Stimulated activated CD4-positive, alpha-beta T cell treated with anti-CD3 and anti-CD28 coated beads, Interleukin-1b, Interleukin-23, amount 100 ng/mL, for 1 hour (primary cell): ENCODE measurements at regions not wholly inside any gene's neighbourhood (a gene's known extent, or its start where the extent isn't known, plus 50 kb on each side); places are given as distances from the start of the nearest gene placed in this dataset.

Experiments
- DNase-seq, 2 donors: peaks; one replicate each; pipeline ENCODE4 v3.0.0-alpha.2; 2020; ENCODE audit warnings: low read depth in 2 of 2

DNA sequence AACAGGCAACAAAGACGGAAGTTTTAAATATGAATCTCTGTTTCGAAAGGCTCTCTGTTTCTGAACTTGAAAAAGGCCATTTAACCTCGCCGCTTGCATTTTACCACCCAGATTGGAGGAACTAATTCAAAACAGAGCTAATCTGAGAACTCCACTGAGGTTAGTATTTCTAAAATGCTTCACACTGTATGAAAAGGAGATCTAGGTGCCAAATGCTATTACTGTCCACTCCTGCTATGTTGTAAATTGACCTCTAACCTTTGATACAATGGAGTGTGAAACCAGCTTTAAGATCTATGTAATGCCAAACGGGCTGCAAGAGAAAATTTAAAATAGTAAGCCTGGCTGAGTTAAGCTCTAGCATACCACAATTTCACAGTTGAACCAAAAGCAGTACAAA is 364.5 kb downstream of the IRS1 start:
- no peak for DNase-seq

DNA sequence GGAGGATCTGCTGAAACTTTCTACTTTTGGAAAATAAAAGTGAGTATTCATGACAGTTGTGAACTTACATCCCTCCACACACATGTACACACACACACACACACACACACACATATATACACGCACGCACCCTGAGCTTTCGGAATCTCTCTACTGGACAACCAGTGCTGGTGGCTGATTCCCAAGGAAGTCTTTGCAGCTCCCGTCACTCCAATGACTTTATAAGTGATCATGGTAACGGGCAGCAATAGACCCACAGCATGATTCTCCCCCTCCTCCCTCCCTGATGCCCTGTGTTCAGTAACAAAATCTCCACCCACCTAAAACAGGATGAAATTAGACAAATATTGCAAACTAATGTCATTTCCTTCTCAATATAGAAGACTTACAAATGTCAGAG is 364.9 kb downstream of the IRS1 start:
- DNase-seq = no peak

DNA sequence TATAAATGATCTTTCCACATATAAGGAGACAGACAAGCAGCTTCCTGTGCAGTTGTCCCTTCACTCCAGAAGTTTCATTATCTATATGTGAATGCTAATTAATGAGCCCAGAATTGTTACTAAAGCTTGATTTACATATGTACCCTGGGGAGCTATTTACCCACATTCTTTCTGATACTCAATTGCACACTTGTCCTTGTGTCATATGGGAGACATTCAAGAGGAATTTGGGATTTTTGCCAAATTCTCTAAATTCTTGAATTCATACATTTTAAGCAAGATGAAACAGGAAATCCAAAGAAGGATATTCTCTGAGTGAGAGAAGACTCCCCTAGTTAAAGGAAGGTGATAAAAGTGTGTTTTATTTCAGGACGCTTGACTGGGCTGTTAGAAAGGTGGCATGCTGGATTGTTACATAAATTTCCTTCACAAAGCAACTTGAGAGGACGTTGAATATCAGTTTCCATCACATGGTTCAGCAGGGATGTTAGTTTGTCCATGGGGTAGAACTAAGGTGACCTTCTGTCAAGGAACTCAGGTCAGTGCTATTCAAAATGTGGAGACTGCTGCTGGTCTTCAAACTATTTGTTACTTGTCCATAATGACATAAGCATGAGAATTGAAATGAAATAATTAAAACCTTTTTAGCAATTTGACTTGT is 368.2 kb downstream of the IRS1 start:
- DNase-seq = no peak

DNA sequence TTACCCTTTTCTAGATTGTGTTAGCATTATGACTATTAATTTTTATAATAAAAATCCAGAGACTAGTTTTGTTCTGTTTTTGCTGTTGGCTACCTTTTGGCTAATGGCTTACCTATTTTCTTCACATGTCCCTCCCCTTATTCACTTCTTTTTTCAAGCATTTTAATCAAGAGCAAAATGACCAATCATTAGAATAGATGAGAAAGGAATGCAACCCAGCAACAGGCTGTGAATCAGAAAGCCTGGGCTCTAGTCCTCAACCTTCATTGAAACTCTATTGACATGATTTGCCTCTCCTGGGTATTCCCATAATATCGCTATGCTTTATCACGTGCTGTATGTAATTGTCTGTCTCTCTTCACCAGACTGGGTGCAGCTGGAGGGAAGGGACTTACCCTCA is 370.1 kb downstream of the IRS1 start:
- no peak for DNase-seq

DNA sequence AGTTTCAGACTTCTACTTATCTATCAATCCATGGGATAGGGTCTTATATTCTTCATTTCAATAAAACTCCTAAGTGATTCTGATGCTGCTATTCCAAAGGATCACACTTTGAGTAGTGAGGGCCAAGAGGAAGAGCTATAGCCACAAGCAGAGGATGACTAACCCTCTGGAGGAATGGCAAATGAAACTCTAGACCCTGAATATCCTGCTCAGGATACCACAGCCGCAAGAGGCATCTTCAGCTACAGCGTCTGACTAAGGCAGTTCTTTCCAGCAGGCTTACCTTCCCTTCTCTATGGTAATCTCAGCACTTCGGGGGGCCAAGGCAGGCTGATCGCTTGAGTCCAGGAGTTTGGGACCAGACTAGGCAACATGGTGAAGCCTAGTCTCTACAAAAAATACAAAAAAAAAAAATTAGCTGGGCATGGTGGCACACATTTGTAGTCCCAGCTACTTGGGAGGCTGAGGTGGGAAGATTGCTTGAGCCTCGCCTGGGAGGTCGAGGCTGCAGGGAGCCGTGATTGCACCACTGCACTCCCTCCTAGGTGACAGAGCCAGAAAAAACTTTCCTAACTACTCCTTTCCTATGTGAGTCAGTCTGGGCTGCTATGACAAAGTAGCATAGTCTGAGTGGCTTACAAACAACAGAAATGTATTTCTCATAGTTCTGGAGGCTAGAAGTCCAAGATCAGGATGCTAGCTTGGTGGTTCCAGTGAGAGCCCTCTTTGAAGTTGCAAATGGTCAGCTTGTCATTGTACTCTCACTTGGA is 371.9 kb downstream of the IRS1 start:
- DNase-seq = no peak

DNA sequence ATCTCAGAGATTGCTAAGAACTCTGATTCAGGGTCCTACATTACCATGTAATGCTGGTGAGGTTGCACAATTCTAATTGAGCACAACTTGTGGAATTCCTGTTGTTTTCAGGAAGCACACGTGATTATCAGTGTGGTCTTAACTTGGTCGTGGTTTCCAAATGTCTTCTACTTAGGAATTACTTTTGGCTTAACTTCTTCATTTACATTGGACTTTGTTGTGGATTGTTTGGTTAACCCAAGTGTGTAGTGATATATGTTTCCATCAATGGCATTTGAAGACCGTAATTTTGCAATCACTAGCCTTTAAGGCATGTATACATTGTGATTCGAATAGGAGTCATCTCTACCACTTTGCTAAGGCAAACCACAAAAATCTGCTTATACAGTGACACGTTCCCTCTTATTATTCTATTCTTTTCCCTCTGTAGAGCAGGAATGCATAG is 373.3 kb downstream of the IRS1 start:
- DNase-seq = no peak

DNA sequence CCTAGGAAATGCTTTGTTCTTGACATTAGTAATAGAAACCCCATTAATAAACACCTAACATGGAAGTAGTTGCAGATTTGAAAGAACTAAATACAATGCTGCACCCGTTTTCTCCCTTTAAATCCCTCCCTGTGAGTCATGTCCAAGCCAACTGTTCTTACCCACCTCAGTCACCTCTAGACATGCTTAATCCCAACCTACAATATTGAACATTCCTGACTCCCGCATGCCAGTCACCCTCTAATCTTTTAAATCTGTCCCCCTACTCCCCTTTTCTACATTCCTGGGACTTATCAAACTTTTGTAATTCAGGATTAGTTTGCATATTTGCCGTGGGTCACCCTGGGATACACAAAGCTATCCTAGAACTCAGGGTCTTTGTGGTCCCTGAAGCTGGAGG is 374.6 kb downstream of the IRS1 start:
- DNase-seq = no peak

DNA sequence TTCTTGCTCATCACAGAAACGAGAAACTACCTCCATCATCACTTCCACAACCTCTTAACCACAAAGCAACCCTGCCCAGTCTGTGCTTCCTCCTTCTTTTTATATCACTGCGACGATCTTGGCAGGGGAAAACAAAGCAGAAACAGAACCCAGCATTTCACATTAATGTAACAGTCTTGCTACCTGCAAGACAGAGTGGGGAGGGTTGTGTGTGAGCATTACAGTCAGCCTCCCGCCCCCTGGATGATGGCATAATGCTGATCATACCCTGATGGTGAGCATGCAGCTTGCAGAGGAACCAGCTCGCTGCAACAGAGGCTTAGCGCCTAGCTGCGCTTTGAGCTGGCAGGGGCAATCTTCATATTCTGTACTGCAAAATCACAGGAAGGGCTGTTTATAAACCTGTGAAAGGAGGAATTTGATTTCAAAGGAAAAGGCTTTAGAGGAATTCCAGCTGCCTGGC is 376.1 kb downstream of the IRS1 start:
- peak in 1 of 2 donors; percentile 3 for DNase-seq

DNA sequence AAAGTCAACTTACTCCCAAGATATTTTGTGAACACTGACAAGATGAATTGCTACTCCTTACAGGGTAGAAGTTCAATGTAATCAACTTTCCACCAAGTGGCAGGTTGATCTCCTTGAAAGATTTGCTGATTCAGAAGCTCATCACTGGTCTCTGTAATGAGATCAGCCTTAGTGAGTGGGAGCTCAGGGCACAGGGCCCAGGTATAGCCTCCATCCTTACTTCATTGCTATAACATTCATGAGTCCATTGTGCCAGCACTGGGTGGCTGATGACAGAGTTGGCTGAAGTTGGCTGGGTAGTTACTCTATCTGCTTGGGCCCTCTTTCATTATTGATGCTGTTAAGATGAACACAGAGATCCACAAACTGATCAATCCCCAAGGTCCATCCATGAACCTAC is 379.0 kb downstream of the IRS1 start:
- DNase-seq = no peak

DNA sequence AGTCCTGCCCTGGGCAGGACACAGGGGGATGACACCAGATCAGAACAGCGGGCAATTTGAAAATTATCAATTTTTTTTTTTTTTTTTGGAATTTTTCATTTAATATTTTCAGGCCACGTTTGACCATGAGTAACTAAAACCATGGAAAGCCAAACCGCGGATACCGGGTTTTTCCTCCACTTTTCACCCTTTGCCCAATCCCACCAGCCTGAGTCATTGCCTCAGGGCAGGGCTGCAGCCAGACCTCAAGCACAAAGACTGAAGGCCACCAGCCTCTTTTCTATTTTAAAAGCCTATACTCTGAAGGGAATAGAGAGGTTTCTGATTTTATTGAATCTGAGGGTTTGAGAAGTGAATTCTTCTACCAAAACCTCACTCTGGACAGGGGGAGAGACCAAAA is 381.1 kb downstream of the IRS1 start:
- DNase-seq = no peak

DNA sequence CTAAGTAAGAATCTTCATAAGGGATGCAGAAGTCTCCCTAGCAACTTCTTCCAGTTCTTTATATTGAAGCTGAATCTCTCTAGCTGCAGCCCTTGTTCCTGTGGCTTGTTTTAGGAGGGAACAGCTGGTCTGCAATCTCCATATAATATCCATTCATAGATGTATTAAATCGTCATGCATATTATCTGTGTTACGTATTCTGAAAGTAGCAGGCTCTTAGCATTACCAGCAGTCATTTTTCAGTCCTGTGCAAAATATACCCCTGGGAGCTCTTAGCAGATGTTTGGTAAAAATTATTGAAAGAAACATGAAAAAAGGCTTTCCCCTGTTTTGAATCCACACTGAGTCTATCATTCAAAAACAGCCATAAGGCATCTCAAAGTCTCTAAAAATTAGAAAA is 385.3 kb downstream of the IRS1 start:
- DNase-seq = no peak

DNA sequence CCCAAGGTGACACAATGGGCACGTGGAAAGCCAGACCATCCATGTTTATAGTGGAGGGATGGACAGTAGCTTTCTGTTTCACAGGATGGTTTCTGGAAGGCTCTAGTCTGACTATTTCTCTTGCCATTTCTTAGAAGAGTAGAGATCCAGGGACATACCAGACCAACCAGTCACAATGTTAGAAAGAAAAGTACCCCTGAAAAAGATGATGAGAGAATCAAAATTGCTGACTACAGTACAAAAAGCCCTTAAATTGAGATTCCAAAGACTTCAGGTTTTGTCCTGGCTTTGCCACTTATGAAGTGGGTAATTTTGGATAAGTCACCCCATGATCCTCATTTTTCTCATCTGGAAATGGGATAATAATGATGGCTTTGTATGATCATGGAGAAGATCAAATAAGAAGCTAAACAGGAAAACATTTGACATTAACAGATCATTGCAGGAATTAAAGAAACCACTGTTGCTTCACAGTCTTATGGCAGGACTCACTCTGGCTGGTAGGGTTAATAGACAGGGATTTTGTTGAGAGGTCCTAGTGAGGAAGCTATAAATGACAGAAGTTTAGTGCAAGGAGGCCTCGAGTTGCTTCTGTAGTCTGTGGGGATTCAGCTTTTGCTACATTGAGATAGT is 386.0 kb downstream of the IRS1 start:
- no peak for DNase-seq

DNA sequence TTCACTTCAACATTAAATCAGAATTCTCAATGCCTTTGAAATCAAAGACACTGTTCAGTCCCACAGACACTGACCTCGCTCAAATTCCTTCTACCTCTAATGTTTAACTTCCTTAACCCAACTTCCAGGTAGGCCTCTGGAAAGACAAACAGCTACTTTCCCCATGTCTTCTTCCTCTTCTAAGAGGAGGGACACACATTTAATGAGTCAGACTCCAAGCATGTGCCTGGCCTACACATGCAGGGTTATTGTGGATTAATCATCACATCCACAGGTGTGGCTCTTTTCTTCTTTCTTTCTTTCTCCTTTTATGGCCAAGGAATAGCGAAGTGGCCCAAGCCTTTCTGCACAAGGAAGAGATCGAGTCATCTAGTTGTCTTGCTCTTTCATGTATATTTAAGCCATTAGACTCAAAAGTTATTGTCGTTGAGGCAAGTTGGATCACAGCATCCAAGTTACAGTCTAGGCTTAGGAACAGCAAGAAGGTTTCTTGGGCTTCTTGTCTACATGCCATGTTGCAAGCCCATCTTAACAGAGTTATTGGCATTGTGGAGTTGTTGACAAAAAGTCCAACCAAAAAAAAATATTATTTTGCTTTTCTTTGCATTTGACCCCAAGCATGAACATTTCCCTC is 387.8 kb downstream of the IRS1 start:
- no peak for DNase-seq

DNA sequence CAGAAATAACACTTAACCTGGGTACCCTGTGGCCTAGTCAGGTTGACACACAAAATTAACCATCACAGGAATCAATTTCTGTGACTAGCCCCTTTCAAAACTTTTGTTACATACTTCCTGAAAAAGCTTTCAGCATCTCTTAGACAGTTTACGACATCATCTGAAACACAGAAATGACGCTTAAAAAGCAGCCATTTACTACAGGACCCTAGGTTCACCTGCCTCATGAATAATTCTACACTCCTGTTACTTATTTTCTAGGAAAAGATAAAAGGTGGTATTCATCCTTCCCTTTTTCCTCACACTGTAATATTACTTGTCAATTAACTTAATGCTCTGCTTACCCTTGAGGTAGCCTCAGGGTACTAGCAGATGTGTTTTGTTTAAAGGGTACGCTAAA is 388.4 kb downstream of the IRS1 start:
- DNase-seq = no peak

DNA sequence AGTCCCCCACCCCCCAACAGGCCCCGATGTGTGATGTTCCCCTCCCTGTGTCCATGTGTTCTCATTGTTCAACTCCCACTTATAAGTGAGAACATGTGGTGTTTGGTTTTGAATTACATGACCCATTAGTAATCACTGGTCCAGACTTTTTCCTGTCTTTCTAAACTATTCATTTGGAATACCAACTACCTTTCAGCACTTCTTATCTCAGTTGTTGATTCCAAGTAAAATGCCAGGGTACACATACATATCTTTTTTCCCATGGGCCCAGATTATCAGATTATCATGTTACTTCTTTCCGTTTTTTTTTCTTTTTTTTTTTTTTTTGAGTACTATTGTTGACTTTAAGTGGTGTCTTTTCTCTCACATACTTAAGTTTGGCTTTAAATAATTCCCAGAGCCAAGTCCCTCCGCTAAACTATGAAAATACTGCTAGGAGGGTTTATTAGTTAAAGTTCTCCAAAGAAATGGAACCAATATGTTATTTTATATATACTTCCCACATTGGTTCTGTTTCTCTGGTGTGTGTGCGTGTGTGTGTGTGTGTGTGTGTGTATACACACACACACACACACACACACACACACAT is 389.3 kb downstream of the IRS1 start:
- DNase-seq = no peak

DNA sequence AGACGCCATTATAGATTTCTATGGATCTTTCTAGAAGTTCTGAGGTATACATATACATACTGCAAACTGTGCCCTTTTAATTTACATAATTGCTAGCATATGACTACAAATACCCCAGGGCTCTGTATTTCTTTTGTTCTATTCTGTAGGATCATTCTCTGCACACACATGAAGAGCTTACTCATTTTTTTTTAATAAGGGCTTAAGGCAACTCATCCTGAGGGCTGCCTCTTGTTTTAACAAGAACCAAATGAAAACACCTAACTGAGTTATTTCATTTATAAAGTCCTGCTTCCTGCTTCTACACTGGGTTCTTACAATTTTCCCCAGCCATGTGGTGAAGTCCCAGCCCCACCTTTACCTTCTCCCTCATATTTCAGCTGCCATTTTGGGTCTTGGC is 390.5 kb downstream of the IRS1 start:
- DNase-seq = no peak

DNA sequence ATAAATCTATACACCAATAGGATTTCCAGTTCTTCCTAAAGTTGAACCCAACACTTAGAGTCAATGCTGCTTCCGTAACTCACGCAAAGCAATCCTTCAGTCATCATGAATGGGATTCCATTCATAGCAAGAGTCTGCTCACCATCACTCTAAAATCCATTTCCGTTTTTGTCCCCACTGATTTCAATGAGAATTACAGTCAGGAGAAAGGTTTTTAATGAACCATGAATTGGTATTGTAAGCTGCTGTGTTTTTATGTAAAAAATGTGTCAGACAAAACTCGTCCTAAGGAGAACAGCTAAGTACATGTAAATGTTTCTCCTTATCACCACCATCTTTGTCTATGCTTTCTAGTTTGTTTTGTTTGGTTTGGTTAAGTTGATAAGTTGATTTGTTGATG is 391.5 kb downstream of the IRS1 start:
- no peak for DNase-seq

DNA sequence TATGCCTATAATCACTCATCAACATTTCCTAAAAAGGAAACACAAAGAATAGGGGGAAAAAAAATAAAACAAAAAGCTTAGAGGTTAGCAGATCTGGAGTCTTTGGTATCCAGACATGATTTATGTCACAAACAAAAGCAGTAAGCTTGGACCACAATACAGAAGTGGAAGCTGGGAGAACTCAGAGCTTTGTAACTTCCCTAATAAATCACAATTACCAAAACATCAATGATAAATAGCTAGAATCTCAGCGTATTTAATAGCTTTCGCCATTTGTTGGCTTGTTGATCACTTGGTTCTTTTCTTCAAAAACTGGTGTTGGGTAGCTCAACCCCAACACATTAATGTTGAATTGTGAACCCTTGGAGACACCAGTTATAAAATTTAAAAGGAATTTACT is 392.5 kb downstream of the IRS1 start:
- no peak for DNase-seq

DNA sequence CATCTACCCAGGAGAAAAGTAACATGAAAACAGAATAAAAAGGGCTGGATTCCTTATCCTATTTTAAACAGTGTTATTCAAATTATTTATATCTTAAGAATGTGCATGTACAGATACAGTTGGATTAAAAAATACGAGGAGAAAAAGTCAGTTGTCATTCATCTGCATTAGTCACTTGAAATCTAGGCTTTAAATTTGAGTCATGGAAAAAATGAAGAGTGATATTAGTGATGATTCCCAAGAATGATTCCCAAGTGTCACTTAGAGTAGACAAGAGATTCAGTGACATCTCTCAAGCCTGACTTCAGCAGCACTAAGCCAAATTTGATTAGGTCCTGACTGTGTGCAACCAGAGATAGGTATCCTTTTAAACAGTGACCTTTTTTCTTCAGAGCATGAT is 394.2 kb downstream of the IRS1 start:
- DNase-seq = no peak

DNA sequence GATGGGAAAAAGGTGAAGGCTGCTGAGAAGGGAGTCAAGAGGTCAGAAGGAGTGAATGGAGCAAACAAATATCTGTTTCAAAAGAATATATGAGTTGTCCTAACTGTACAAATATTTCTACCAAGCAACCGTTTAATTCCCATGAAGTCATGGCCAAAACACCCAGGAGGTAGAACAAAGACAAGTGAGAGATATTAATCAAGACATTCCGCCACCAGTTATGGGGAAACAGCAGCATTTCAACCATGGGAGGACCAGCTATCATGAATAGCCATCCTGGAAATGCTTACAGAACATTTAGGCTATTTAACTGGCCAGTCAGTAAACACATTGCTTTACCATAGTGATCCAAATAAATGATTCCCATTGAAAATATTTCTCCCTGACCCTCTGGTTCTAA is 396.3 kb downstream of the IRS1 start:
- DNase-seq = no peak

DNA sequence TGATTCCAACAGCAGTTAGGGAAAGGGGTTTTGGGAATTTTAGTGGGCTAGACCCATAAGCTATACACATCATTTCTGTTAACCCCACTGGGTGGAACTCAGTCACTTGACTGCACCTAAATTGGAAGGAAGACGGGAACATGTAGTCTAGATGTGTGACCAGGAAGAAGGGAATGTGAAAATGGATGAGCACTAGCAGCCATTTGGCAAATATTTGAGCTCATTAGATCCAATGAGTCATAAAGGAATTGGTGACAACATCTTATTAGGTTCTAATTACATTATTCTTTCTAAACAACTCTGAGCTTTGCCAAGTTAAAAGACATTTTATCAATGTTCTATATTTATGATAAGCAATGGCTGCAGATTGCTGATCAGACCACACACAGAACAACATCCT is 400.6 kb downstream of the IRS1 start:
- no peak for DNase-seq

DNA sequence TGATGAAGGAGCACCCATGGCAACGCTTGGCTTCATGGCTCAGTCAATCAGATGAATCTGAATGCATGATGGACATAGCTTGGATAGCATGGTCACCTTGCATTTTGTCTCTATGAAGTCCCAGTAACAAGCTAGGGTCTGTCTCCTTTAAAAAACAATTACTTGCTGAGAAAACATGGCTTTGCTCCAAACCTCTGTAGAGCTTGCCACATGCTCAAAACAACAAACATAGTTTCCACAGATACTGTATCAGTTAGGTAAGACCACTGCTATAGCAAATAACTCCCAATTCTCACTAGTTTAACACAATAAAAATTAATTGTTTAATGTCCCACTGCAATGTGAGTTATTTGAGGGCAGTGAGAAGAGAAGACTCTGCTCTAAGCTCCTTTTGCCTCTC is 401.0 kb downstream of the IRS1 start:
- no peak for DNase-seq
